H9 (cell line): ENCODE measurements at regions not wholly inside any gene's neighbourhood (a gene's known extent, or its start where the extent isn't known, plus 50 kb on each side); places are given as distances from the start of the nearest gene placed in this dataset.

Source experiments
- DNase-seq: peaks from one replicate; pipeline ENCODE4 v3.0.0-alpha.2; 2017
- H2AFZ ChIP-seq: one replicate; pipeline ENCODE4 v1.6.1; 2013; ENCODE audit warnings: mild to moderate bottlenecking, low read length, control low read depth, moderate library complexity
- H2AK5ac ChIP-seq: 2 replicates; pipeline ENCODE4 v1.6.1; 2013; ENCODE audit warnings: low read length, control low read depth, mixed read lengths; ENCODE audit not compliant: insufficient read length
- H2BK120ac ChIP-seq: one replicate; pipeline ENCODE4 v1.6.1; 2013; ENCODE audit warnings: low read depth, mild to moderate bottlenecking, low read length, control low read depth, inconsistent platforms; ENCODE audit not compliant: poor library complexity, severe bottlenecking
- H2BK12ac ChIP-seq: 2 replicates; pipeline ENCODE4 v1.6.1; 2013; ENCODE audit warnings: low read length, control low read depth, mixed read lengths, low read depth; ENCODE audit not compliant: insufficient read length
- H2BK15ac ChIP-seq: 2 replicates; pipeline ENCODE4 v1.6.1; 2013; ENCODE audit warnings: low read depth, low read length, control low read depth
- H2BK20ac ChIP-seq: one replicate; pipeline ENCODE4 v1.6.1; 2013; ENCODE audit warnings: low read depth, mild to moderate bottlenecking, low read length, control low read depth, inconsistent platforms; ENCODE audit not compliant: poor library complexity, severe bottlenecking
- H2BK5ac ChIP-seq: 2 replicates; pipeline ENCODE4 v1.6.1; 2013; ENCODE audit warnings: low read length, control low read depth, mixed read lengths; ENCODE audit not compliant: insufficient read length
- H3K14ac ChIP-seq: 2 replicates; pipeline ENCODE4 v1.6.1; 2013; ENCODE audit warnings: low read length, control low read depth; ENCODE audit not compliant: insufficient read depth
- H3K18ac ChIP-seq: 2 replicates; pipeline ENCODE4 v1.6.1; 2013; ENCODE audit warnings: low read depth, mild to moderate bottlenecking, mixed read lengths, low read length, control low read depth; ENCODE audit not compliant: insufficient read length
- H3K23ac ChIP-seq: 2 replicates; pipeline ENCODE4 v1.6.1; 2013; ENCODE audit warnings: low read length, control low read depth, mixed read lengths, low read depth; ENCODE audit not compliant: insufficient read length
- H3K23me2 ChIP-seq: 2 replicates; pipeline ENCODE4 v1.6.1; 2013; ENCODE audit warnings: low read depth, mild to moderate bottlenecking, mixed read lengths, low read length, control low read depth; ENCODE audit not compliant: insufficient read length, poor library complexity, severe bottlenecking
- H3K27ac ChIP-seq: 2 replicates; pipeline ENCODE4 v1.5.1; 2013; ENCODE audit warnings: low read length, control low read depth, mixed read lengths, low read depth; ENCODE audit not compliant: insufficient read length
- H3K27me3 ChIP-seq: 2 replicates; pipeline ENCODE4 v1.6.1; 2013; ENCODE audit warnings: low read length, control low read depth, inconsistent platforms; ENCODE audit not compliant: insufficient read depth
- H3K4ac ChIP-seq: 2 replicates; pipeline ENCODE4 v1.6.1; 2013; ENCODE audit warnings: low read depth, mild to moderate bottlenecking, control low read depth, inconsistent platforms, low read length, moderate library complexity
- H3K4me1 ChIP-seq: 2 replicates; pipeline ENCODE4 v1.6.1; 2013; ENCODE audit warnings: low read length, control low read depth, inconsistent platforms; ENCODE audit not compliant: insufficient read depth
- H3K4me2 ChIP-seq: 2 replicates; pipeline ENCODE4 v1.6.1; 2013; ENCODE audit warnings: low read length, control low read depth, mixed read lengths; ENCODE audit not compliant: insufficient read length, insufficient read depth
- H3K56ac ChIP-seq: 2 replicates; pipeline ENCODE4 v1.6.1; 2013; ENCODE audit warnings: low read depth, mild to moderate bottlenecking, mixed read lengths, low read length, control low read depth; ENCODE audit not compliant: insufficient read length
- H3K79me1 ChIP-seq: 2 replicates; pipeline ENCODE4 v1.6.1; 2013; ENCODE audit warnings: low read depth, mild to moderate bottlenecking, moderate library complexity, low read length, control low read depth, inconsistent platforms; ENCODE audit not compliant: insufficient read depth, poor library complexity, severe bottlenecking
- H3K79me2 ChIP-seq: 2 replicates; pipeline ENCODE4 v1.6.1; 2013; ENCODE audit warnings: low read length, control low read depth, inconsistent platforms; ENCODE audit not compliant: insufficient read depth
- H3K9ac ChIP-seq: 2 replicates; pipeline ENCODE4 v1.6.1; 2013; ENCODE audit warnings: low read length, control low read depth, mixed read lengths; ENCODE audit not compliant: insufficient read length; ENCODE audit errors: extremely low read depth
- H3K9me3 ChIP-seq: one replicate; pipeline ENCODE4 v1.6.1; 2013; ENCODE audit warnings: low read depth, low read length, inconsistent platforms; ENCODE audit not compliant: control insufficient read depth
- H3T11ph ChIP-seq: one replicate; pipeline ENCODE4 v1.6.1; 2013; ENCODE audit warnings: mild to moderate bottlenecking, low read length, control low read depth, inconsistent platforms
- H4K20me1 ChIP-seq: one replicate; pipeline ENCODE4 v1.6.1; 2013; ENCODE audit not compliant: control insufficient read depth, insufficient read length, insufficient read depth
- H4K5ac ChIP-seq: 2 replicates; pipeline ENCODE4 v1.6.1; 2013; ENCODE audit warnings: low read depth, mild to moderate bottlenecking, mixed read lengths, low read length, control low read depth; ENCODE audit not compliant: insufficient read length
- H4K8ac ChIP-seq: replicated peaks from 2 replicates; pipeline ENCODE4 v1.6.1; 2013; ENCODE audit warnings: low read length, control low read depth, mixed read lengths, low read depth; ENCODE audit not compliant: insufficient read length
- H4K91ac ChIP-seq: 2 replicates; pipeline ENCODE4 v1.6.1; 2013; ENCODE audit warnings: low read depth, mild to moderate bottlenecking, moderate library complexity, mixed read lengths, low read length, control low read depth; ENCODE audit not compliant: insufficient read length
- H3K27ac Mint-ChIP-seq, 3 experiments: 2 replicates in 2 of 3; 3 replicates in 1 of 3; pipeline ENCODE4 v1.8.0; 2020 to 2021; ENCODE audit warnings: mixed read lengths in 3 of 3, mild to moderate bottlenecking in 1 of 3, moderate library complexity in 1 of 3
- H3K27me3 Mint-ChIP-seq: 2 replicates; pipeline ENCODE4 v1.8.0; 2021; ENCODE audit warnings: low read depth, mild to moderate bottlenecking, moderate library complexity, mixed read lengths
- H3K36me3 Mint-ChIP-seq, 3 experiments: 2 replicates in 2 of 3; 3 replicates in 1 of 3; pipeline ENCODE4 v1.8.0; 2020 to 2021; ENCODE audit warnings: low read depth in 3 of 3, mixed read lengths in 3 of 3; ENCODE audit not compliant: insufficient read depth in 1 of 3
- H3K4me1 Mint-ChIP-seq, 2 experiments: 2 replicates each; pipeline ENCODE4 v1.8.0; 2020; ENCODE audit warnings: mixed read lengths in 2 of 2
- H3K4me3 Mint-ChIP-seq, 2 experiments: 2 replicates in 1 of 2; 3 replicates in 1 of 2; pipeline ENCODE4 v1.8.0; 2020 to 2021; ENCODE audit warnings: mild to moderate bottlenecking in 2 of 2, mixed read lengths in 2 of 2, moderate library complexity in 1 of 2
- H3K9me3 Mint-ChIP-seq, 2 experiments: 2 replicates in 1 of 2; 3 replicates in 1 of 2; pipeline ENCODE4 v1.8.0; 2020; ENCODE audit warnings: mild to moderate bottlenecking in 2 of 2, mixed read lengths in 2 of 2, moderate library complexity in 1 of 2
- CTCF ChIP-seq: fragments of 200-600 bp; sonication (generic); conservative IDR thresholded peaks from 3 replicates; pipeline ENCODE4 v1.8.0; 2021; ENCODE audit warnings: antibody characterized with exemption, mild to moderate bottlenecking
- WGBS: extraction: QIAGEN DNeasy Blood & Tissue Kit; methylation state at CpG from one replicate; pipeline ENCODE4 v1.1.7; 2013; ENCODE audit warnings: missing lambda C conversion rate, low lambda C conversion rate, mixed read lengths; ENCODE audit not compliant: insufficient read length; ENCODE audit errors: extremely low coverage; 5-methylcytosine and 5-hydroxymethylcytosine counted together

GRCh38 chr7:67440321-67440720 lies 443.7 kb downstream of the TYW1 start:
- H4K5ac ChIP-seq, result no peak overlapping the region
- no peak for DNase-seq
- no peak overlapping the region for H3K23ac ChIP-seq
- no peak overlapping the region for H2AK5ac ChIP-seq
- H3K14ac ChIP-seq, result no peak overlapping the region
- H3K56ac ChIP-seq, result no peak overlapping the region
- H3K18ac ChIP-seq, result no peak overlapping the region
- H2BK20ac ChIP-seq, result no peak overlapping the region
- H3K27ac ChIP-seq, result no peak overlapping the region
- H2BK15ac ChIP-seq, result no peak overlapping the region
- Mint-ChIP-seq H3K27me3 (peaks cover 1% of the 10 kb centered on the region; the same call in 1 of the 2 replicates), H3K27ac (no peak overlapping the region), H3K36me3 (peaks cover 0 to 5% (median 3%) of the 10 kb centered on the region in 3 experiments; a peak in 3 of 7 replicates), H3K4me1 (peaks cover 23 to 25% of the 10 kb centered on the region in 2 experiments), H3K4me3 (no peak overlapping the region), H3K9me3 (peaks cover 0 to 10% of the 10 kb centered on the region in 2 experiments; a peak in 3 of 5 replicates)
- no peak overlapping the region for H3K9ac ChIP-seq
- H4K8ac ChIP-seq, result no peak overlapping the region
- TF ChIP-seq CTCF, result no peak
- no peak overlapping the region for H3K4me2 ChIP-seq
- no peak overlapping the region for H3T11ph ChIP-seq
- no peaks in the 10 kb centered on the region for H3K79me1 ChIP-seq
- no peak overlapping the region for H2BK12ac ChIP-seq
- H2BK120ac ChIP-seq, result no peak overlapping the region
- no CpG with 5 or more reads among the region's 2 CpGs for WGBS
- H2BK5ac ChIP-seq, result no peak overlapping the region
- H3K4me1 ChIP-seq, result peaks cover 4% of the 10 kb centered on the region
- H3K4ac ChIP-seq, result no peak overlapping the region
- H2AFZ ChIP-seq, result no peak overlapping the region
- H3K27me3 ChIP-seq, result no peaks in the 10 kb centered on the region
- H3K23me2 ChIP-seq, result no peaks in the 10 kb centered on the region
- H3K9me3 ChIP-seq, result no peaks in the 10 kb centered on the region
- no peaks in the 10 kb centered on the region for H4K20me1 ChIP-seq
- no peaks in the 10 kb centered on the region for H3K79me2 ChIP-seq
- H4K91ac ChIP-seq, result no peak overlapping the region
